ENCODE measurements at regions not wholly inside any gene's neighbourhood (a gene's known extent, or its start where the extent isn't known, plus 50 kb on each side); places are given as distances from the start of the nearest gene placed in this dataset.
"Not testable (repeated sequence)": the region's sequence is repeated elsewhere in the genome, so short reads cannot be mapped to it uniquely, and the experiment has no call there.

DNA sequence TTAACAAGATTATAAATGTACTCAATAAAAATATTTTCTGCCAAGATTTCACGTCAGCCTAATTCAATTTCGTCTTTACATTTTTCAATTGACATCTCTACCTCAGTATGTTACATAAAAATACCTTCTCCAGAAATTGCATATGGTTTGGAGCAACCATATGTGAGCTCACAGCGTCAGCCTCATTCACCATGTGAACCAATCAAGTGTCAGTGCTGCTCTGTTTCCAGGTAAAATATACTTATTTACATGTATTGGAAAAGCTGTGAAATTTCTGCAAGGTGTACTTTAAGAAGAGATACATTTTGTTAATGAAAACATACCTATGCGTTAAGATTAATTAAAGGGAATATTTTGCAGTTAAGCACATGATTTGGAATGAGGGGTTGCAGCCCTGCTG, 110.7 kb upstream of the PRSS1 start:
- CTCF ChIA-PET: no interaction called here
- DNase-seq (ENCODE audit: low read depth, low spot score): no peak
- POLR2A ChIA-PET: no interaction called here
- no peak overlapping the region for H3K4me3 ChIP-seq (ENCODE audit: low read depth, low read length)
- no peak for TF ChIP-seq CTCF (IDR thresholded peaks at IDR 0.05; ENCODE audit: insufficient read depth, low read length, missing control alignments)

DNA sequence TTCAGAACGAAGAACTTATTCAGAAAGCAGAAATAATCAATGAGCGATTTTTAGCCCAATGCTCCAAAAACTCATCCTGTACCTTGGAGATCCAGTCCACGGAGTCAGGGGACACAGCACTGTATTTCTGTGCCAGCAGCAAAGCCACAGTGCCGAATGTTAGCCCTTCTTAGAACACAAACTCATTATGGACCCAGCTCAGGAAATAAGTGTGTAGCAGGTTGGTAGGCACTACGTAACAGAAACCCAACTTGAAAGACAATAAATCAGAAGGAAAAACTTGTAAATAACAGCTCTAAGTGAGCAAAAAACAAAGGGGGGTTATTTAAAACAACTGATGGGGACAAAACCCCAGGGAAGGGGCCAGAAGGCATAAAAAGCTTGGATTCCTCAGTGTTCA, 112.0 kb upstream of the PRSS1 start:
- no peak overlapping the region for H3K4me3 ChIP-seq (ENCODE audit: low read depth, low read length)
- POLR2A ChIA-PET: no interaction called here
- CTCF ChIA-PET: interaction anchor here (0.6 to 3.5 kb wide), 11 partner anchors 11 to 578 kb away, joined by 3 to 16 read pairs (median 4); no protein-coding TSS in a partner anchor
- TF ChIP-seq CTCF (IDR thresholded peaks at IDR 0.05; ENCODE audit: insufficient read depth, low read length, missing control alignments): no peak
- DNase-seq (ENCODE audit: low read depth, low spot score): no peak

DNA sequence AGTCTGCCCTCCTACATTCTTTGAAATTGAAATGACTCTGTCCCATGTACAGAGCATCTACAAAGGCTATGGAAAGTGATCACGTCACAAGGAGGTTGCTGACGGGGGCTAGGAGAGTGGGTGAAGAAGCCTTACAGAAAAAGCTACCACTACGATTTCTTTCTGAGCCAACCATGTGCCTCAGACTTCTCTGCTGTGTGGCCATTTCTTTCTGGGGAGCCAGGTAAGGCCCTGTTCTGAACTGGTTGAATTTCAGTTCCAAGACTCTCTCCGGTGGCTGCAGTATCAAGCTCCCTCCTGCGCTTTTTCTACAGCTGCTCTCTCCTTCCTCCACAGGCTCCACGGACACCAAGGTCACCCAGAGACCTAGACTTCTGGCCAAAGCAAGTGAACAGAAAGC, 112.5 kb upstream of the PRSS1 start:
- no peak for TF ChIP-seq CTCF (IDR thresholded peaks at IDR 0.05; ENCODE audit: insufficient read depth, low read length, missing control alignments)
- POLR2A ChIA-PET: no interaction called here
- no peak overlapping the region for H3K4me3 ChIP-seq (ENCODE audit: low read depth, low read length)
- CTCF ChIA-PET: interaction anchor here (0.8 to 3.5 kb wide), 10 partner anchors 11 to 579 kb away, joined by 3 to 16 read pairs (median 4); no protein-coding TSS in a partner anchor
- DNase-seq (ENCODE audit: low read depth, low spot score): no peak

GRCh38 chr7:142636107-142636506, 113.2 kb upstream of the PRSS1 start:
- CTCF ChIA-PET: interaction anchor here (1.4 to 6.9 kb wide), 7 partner anchors 28 to 579 kb away, joined by 3 to 46 read pairs (median 5); no protein-coding TSS in a partner anchor
- DNase-seq (ENCODE audit: low read depth, low spot score); POLR2A ChIA-PET; H3K4me3 ChIP-seq (ENCODE audit: low read depth, low read length): not testable (repeated sequence)

- H3K4me3 ChIP-seq (ENCODE audit: low read depth, low read length): no peak overlapping the region
- POLR2A ChIA-PET: no interaction called here
Observed at GRCh38 chr7:142632271-142633134, 116.8 kb upstream of the PRSS1 start.

DNA sequence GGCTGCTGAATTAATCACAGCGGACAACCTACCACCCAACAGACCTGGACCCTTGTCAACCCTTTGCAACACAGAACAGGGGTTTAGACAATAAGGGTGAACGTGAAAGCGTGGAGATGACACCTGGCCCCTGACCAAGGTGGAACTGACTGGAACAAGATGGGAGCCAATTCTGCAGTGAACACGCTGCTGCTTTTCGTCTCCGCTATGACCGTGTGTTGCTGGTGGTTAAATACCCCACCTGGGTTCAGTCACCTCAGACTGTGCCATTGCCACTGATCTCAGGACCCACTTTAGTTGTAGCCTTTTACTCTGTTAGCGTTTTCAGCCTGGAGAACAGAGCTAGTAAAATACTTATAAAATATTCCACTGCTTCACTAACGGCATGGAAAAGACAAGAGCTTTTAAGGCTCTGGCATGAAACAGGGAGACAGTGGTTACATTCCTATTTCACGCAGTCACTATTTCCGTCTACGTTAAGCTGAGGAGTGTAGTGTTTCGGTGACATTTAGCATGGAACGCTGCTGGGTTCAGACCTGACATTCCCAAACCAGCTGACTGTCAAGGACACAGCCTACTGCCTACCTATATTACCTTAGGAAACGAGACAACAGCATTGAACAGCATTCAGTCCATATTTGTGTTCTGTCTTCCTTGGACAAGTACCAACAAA, 119.5 kb upstream of the PRSS1 start:
- no peak for TF ChIP-seq CTCF (IDR thresholded peaks at IDR 0.05; ENCODE audit: insufficient read depth, low read length, missing control alignments)
- peak; percentile 45 for DNase-seq (ENCODE audit: low read depth, low spot score)
- ChIA-PET CTCF (interaction anchor here (0.7 to 9.4 kb wide), 14 partner anchors 8 to 374 kb away, joined by 3 to 105 read pairs (median 21); no protein-coding TSS in a partner anchor), POLR2A (no interaction called here)
- H3K4me3 ChIP-seq (ENCODE audit: low read depth, low read length): no peak overlapping the region

More at GRCh38 chr7:142632271-142633134, 116.8 kb upstream of the PRSS1 start:
- peak; percentile 65 for TF ChIP-seq CTCF (IDR thresholded peaks at IDR 0.05; ENCODE audit: insufficient read depth, low read length, missing control alignments)
- DNase-seq (ENCODE audit: low read depth, low spot score): no peak
- CTCF ChIA-PET: interaction anchor here (0.6 to 9.4 kb wide), 38 partner anchors 9 to 371 kb away, joined by 3 to 105 read pairs (median 4); no protein-coding TSS in a partner anchor

All from AG04449 (cell line).